ENCODE measurements at regions not wholly inside any gene's neighbourhood (a gene's known extent, or its start where the extent isn't known, plus 50 kb on each side); places are given as distances from the start of the nearest gene placed in this dataset.
A peak's percentile ranks its signal among the peaks of the same experiment; 100 is the strongest.

DNA sequence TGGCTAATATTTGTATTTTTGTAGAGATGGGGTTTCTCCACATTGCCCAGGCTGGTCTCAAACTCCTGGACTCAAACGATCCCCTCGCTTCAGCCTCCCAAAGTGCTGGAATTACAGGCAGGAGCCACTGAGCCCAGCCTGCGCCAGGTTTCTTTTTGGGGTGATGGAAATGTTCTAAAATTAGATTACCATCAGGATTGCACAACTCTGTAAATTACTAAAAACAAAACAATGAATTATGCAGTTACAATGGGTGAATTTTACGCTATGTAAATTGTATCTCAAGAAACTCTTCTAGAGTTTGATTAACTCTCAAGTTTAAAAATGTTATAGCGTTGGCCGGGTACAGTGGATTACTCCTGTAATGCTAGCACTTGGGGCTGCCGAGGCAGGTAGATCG is 118.9 kb upstream of the TBL1X start:
- DNase-seq (ENCODE audit: low read depth in 1 of 2, low spot score in 1 of 2) = no peak
- no peak for TF ChIP-seq CTCF (IDR thresholded peaks at IDR 0.05; ENCODE audit: low read depth, low read length)
- no peak overlapping the region for H3K27ac ChIP-seq
- H3K9me3 ChIP-seq (ENCODE audit: low read depth) = no peaks in the 10 kb centered on the region
- H3K4me1 ChIP-seq (ENCODE audit: low read depth) = peaks cover 14% of the 10 kb centered on the region
- H3K27me3 ChIP-seq = no peaks in the 10 kb centered on the region
- no peaks in the 10 kb centered on the region for H3K36me3 ChIP-seq
- H3K4me3 ChIP-seq = no peak overlapping the region

GRCh38 chrX:9349572-9350494 is 115.0 kb upstream of the TBL1X start:
- TF ChIP-seq CTCF (IDR thresholded peaks at IDR 0.05; ENCODE audit: low read depth, low read length) = no peak
- Histone ChIP-seq H3K27ac (no peak overlapping the region), H3K4me3 (no peak overlapping the region), H3K36me3 (no peaks in the 10 kb centered on the region), H3K4me1 (ENCODE audit: low read depth) (no peaks in the 10 kb centered on the region), H3K27me3 (no peaks in the 10 kb centered on the region), H3K9me3 (ENCODE audit: low read depth) (no peaks in the 10 kb centered on the region)
- DNase-seq (ENCODE audit: low read depth in 1 of 2, low spot score in 1 of 2) = no peak

GRCh38 chrX:9351126-9351525 is 113.7 kb upstream of the TBL1X start:
- TF ChIP-seq CTCF (IDR thresholded peaks at IDR 0.05; ENCODE audit: low read depth, low read length) = no peak
- no peak for DNase-seq (ENCODE audit: low read depth in 1 of 2, low spot score in 1 of 2)
- Histone ChIP-seq H3K9me3 (ENCODE audit: low read depth) (no peaks in the 10 kb centered on the region), H3K36me3 (no peaks in the 10 kb centered on the region), H3K4me3 (no peak overlapping the region), H3K4me1 (ENCODE audit: low read depth) (no peaks in the 10 kb centered on the region), H3K27me3 (no peaks in the 10 kb centered on the region), H3K27ac (no peak overlapping the region)

- no peak for TF ChIP-seq CTCF (IDR thresholded peaks at IDR 0.05; ENCODE audit: low read depth, low read length)
- H3K27ac ChIP-seq = no peak overlapping the region
- no peaks in the 10 kb centered on the region for H3K27me3 ChIP-seq
- no peak overlapping the region for H3K4me3 ChIP-seq
- no peaks in the 10 kb centered on the region for H3K36me3 ChIP-seq
- H3K9me3 ChIP-seq (ENCODE audit: low read depth) = no peaks in the 10 kb centered on the region
- DNase-seq (ENCODE audit: low read depth in 1 of 2, low spot score in 1 of 2) = no peak
- no peaks in the 10 kb centered on the region for H3K4me1 ChIP-seq (ENCODE audit: low read depth)
These were observed 112.6 kb upstream of the TBL1X start for GRCh38 chrX:9352243-9352642.

DNA sequence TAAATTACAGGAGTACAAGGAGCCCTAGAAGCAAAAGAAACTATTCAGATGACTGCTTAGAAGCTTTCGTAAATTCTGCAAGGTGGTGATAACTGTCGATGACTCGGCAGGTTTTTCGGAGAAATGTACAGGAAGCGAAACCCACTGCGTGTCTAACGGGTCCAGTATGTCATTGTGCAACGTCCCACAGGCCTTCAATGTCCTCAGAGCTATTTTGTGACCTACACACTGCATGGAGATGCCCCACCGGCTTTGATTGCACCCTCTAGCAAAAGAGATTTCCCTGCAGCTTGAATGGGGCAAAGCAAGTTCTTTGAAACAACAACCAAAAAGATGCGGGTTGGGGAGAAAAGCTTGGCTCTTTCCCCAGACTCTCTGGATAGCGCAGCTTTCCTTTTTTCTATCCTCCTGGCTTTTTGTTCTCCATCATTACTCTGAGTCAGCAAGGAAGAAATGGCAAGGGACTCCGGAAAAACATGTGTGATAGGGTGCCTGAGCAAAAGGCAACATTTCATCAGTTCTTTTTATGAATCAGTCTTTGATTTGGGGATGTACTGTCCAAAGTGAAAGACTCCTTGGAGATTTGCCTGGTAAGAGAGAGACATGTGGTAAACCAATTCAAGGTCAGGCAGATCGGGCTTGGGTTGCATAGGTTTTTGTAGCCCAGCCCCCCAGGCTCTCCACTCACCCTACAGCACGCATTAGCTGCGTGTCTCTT is 112.0 kb upstream of the TBL1X start:
- Histone ChIP-seq H3K4me1 (ENCODE audit: low read depth) (no peaks in the 10 kb centered on the region), H3K27ac (no peak overlapping the region), H3K9me3 (ENCODE audit: low read depth) (no peaks in the 10 kb centered on the region), H3K4me3 (no peak overlapping the region), H3K27me3 (no peaks in the 10 kb centered on the region), H3K36me3 (no peaks in the 10 kb centered on the region)
- TF ChIP-seq CTCF (IDR thresholded peaks at IDR 0.05; ENCODE audit: low read depth, low read length) = no peak
- peak in 1 of 2 donors; percentile 80 for DNase-seq (ENCODE audit: low read depth in 1 of 2, low spot score in 1 of 2)
